Mammary epithelial cell (primary cell): ENCODE measurements at regions not wholly inside any gene's neighbourhood (a gene's known extent, or its start where the extent isn't known, plus 50 kb on each side); places are given as distances from the start of the nearest gene placed in this dataset.

ENCODE experiments used
- EZH2 ChIP-seq: IDR thresholded peaks from 2 replicates; pipeline ENCODE4 v1.6.1; 2012; ENCODE audit warnings: low read length, inconsistent platforms, borderline replicate concordance
- TF ChIP-seq, protein P1 (sequence below), 2 donors: IDR thresholded peaks in 1 of 2; conservative IDR thresholded peaks in 1 of 2; 2 replicates each; pipeline ENCODE4 v1.5.1; 2011 to 2012; ENCODE audit warnings: inconsistent platforms in 2 of 2, low read length in 2 of 2, mild to moderate bottlenecking in 2 of 2, control low read depth in 1 of 2, low read depth in 1 of 2; ENCODE audit not compliant: insufficient read depth in 1 of 2; ENCODE audit errors: extremely low read depth in 1 of 2

DNA sequence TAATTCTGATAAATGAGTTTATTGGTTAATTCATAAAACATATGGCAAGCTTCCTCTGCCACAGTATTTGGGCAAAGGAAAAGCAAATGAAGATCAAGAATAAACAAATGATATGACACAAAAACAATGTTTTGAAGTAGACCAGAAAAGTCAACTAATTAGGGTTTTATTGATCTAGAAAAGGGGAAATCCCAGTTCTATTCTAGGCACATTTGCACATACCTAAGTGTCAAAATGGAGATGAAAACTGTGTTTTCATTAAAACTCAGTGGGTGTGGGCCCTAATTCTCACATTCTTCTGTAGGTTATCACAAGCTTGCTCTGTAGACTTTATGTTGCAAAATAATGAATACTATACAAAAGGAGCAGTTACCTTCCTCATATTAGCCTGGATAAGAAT lies 69.0 kb upstream of the TENT5A start:
- TF ChIP-seq, protein P1, sequence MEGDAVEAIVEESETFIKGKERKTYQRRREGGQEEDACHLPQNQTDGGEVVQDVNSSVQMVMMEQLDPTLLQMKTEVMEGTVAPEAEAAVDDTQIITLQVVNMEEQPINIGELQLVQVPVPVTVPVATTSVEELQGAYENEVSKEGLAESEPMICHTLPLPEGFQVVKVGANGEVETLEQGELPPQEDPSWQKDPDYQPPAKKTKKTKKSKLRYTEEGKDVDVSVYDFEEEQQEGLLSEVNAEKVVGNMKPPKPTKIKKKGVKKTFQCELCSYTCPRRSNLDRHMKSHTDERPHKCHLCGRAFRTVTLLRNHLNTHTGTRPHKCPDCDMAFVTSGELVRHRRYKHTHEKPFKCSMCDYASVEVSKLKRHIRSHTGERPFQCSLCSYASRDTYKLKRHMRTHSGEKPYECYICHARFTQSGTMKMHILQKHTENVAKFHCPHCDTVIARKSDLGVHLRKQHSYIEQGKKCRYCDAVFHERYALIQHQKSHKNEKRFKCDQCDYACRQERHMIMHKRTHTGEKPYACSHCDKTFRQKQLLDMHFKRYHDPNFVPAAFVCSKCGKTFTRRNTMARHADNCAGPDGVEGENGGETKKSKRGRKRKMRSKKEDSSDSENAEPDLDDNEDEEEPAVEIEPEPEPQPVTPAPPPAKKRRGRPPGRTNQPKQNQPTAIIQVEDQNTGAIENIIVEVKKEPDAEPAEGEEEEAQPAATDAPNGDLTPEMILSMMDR (conservative IDR thresholded peaks at IDR 0.05 in 1 of 2, IDR thresholded peaks at IDR 0.05 in 1 of 2; ENCODE audit: extremely low read depth in 1 of 2, insufficient read depth in 1 of 2, low read depth in 1 of 2, low read length in 2 of 2), result no peak
- no peak for TF ChIP-seq EZH2
